A549 (cell line): ENCODE measurements at regions not wholly inside any gene's neighbourhood (a gene's known extent, or its start where the extent isn't known, plus 50 kb on each side); places are given as distances from the start of the nearest gene placed in this dataset.
A peak's percentile ranks its signal among the peaks of the same experiment; 100 is the strongest.

Source experiments
- ATAC-seq, 2 experiments: fragments of 200-7000 bp in 1 of 2; fragments of >200 bp in 1 of 2; cut with Nextera tagmentation in 1 of 2; cut with Tn5 transposase in 1 of 2; 3 replicates each; pipeline versions ENCODE4 v1.8.0 to v1.9.1; 2018 to 2020; ENCODE audit warnings: mild to moderate bottlenecking in 1 of 2, moderate library complexity in 1 of 2
- CTCF ChIA-PET: fragments of 300-600 bp; sonication (Branson Sonifier 250); formaldehyde crosslinking; extraction: SDS; loops from one replicate; lab custom pipeline; 2021; ENCODE audit warnings: antibody characterized with exemption, inconsistent platforms; lab: Yijun Ruan, JAX
- POLR2A ChIA-PET: fragments of 350-600 bp; formaldehyde crosslinking; extraction: SDS; loops from one replicate; lab custom pipeline; 2021; ENCODE audit warnings: antibody characterized with exemption, inconsistent platforms; lab: Yijun Ruan, JAX
- DNase-seq, 2 experiments: peaks; one replicate each; pipeline versions ENCODE4 v3.0.0 to v3.0.0-alpha.2; 2011 to 2016; ENCODE audit warnings: low read depth in 1 of 2, low spot score in 1 of 2
- FAIRE-seq: peaks from 2 replicates; lab custom pipeline; 2011; peaks lifted over from hg19 to GRCh38; lab: Jason Lieb, UNC
- H3K27ac ChIP-seq, 2 experiments: fragments of >200 bp; sonication (Bioruptor Twin); formaldehyde crosslinking; 3 replicates each; pipeline ENCODE4 v1.5.1; 2016 to 2017
- H3K4me1 ChIP-seq: fragments of >200 bp; sonication (Bioruptor Twin); formaldehyde crosslinking; 3 replicates; pipeline ENCODE4 v1.6.1; 2016
- H3K4me2 ChIP-seq: fragments of >200 bp; sonication (Bioruptor Twin); formaldehyde crosslinking; 3 replicates; pipeline ENCODE4 v1.6.1; 2016
- H3K4me3 ChIP-seq: fragments of >200 bp; sonication (Bioruptor Twin); formaldehyde crosslinking; 3 replicates; pipeline ENCODE4 v1.5.1; 2016
- H3K9me3 ChIP-seq: fragments of >200 bp; sonication (Bioruptor Twin); formaldehyde crosslinking; 3 replicates; pipeline ENCODE4 v1.6.1; 2016
- ATOH8 ChIP-seq: fragments of 250-450 bp; sonication (Bioruptor Pico); IDR thresholded peaks from 2 replicates; pipeline ENCODE4 v1.5.0; 2020; ENCODE audit warnings: low read depth, mild to moderate bottlenecking, moderate library complexity
- BHLHE40 ChIP-seq: IDR thresholded peaks from 2 replicates; pipeline ENCODE4 v1.6.1; 2012; ENCODE audit warnings: low read depth, low read length, inconsistent platforms
- CBX2 ChIP-seq: fragments of 200-600 bp; sonication (generic); IDR thresholded peaks from 2 replicates; pipeline ENCODE4 v1.6.1; 2016; ENCODE audit warnings: low read depth, mild to moderate bottlenecking, borderline replicate concordance
- CTCF ChIP-seq: fragments of >200 bp; sonication (Bioruptor Twin); formaldehyde crosslinking; IDR thresholded peaks from 3 replicates; pipeline ENCODE4 v1.5.1; 2016
- EHMT2 ChIP-seq: fragments of 200-600 bp; sonication (generic); IDR thresholded peaks from 2 replicates; pipeline ENCODE4 v1.6.1; 2016; ENCODE audit warnings: antibody characterized with exemption, low read depth, mild to moderate bottlenecking, moderate library complexity
- EP300 ChIP-seq, 2 experiments: fragments of >200 bp; sonication (Bioruptor Twin); formaldehyde crosslinking; IDR thresholded peaks; 2 replicates in 1 of 2; 3 replicates in 1 of 2; pipeline ENCODE4 v1.6.1; 2016 to 2017
- HDAC2 ChIP-seq: fragments of 200-600 bp; sonication (generic); IDR thresholded peaks from 2 replicates; pipeline ENCODE4 v1.6.1; 2016
- HEYL ChIP-seq: fragments of 250-450 bp; sonication (Bioruptor Pico); IDR thresholded peaks from 2 replicates; pipeline ENCODE4 v1.8.0; 2021; ENCODE audit warnings: mild to moderate bottlenecking, moderate library complexity
- HOXB13 ChIP-seq: fragments of 250-450 bp; sonication (Bioruptor Pico); IDR thresholded peaks from 2 replicates; pipeline ENCODE4 v1.5.0; 2020; ENCODE audit warnings: low read depth, mild to moderate bottlenecking, moderate library complexity
- KDM5A ChIP-seq: fragments of 200-600 bp; sonication (generic); IDR thresholded peaks from 2 replicates; pipeline ENCODE4 v1.6.1; 2016; ENCODE audit warnings: antibody characterized with exemption, mild to moderate bottlenecking
- MAFK ChIP-seq: fragments of 450-650 bp; IDR thresholded peaks from 2 replicates; pipeline ENCODE4 v1.6.1; 2014; ENCODE audit not compliant: partially characterized antibody
- MAZ ChIP-seq: fragments of 150-350 bp; IDR thresholded peaks from 2 replicates; pipeline ENCODE4 v1.6.1; 2014; ENCODE audit warnings: antibody characterized with exemption, low read depth, low read length, borderline replicate concordance
- MYC ChIP-seq: IDR thresholded peaks from 2 replicates; pipeline ENCODE4 v1.6.1; 2012; ENCODE audit warnings: mild to moderate bottlenecking, inconsistent platforms, low read length, improper control_type of control experiment, borderline replicate concordance
- NPAS2 ChIP-seq: fragments of 250-450 bp; sonication (Bioruptor Pico); IDR thresholded peaks from 2 replicates; pipeline ENCODE4 v1.8.0; 2022; ENCODE audit warnings: mild to moderate bottlenecking, moderate library complexity, borderline replicate concordance
- RAD21 ChIP-seq, 2 experiments: fragments of >200 bp in 1 of 2; sonication (Bioruptor Twin) in 1 of 2; formaldehyde crosslinking in 1 of 2; IDR thresholded peaks in 1 of 2; conservative IDR thresholded peaks in 1 of 2; 2 replicates in 1 of 2; 3 replicates in 1 of 2; pipeline ENCODE4 v1.6.1; 2012 to 2018; ENCODE audit warnings: inconsistent platforms in 1 of 2
- RFX5 ChIP-seq: fragments of 450-650 bp; IDR thresholded peaks from 2 replicates; pipeline ENCODE4 v1.7.1; 2014; ENCODE audit warnings: antibody characterized with exemption, mild to moderate bottlenecking, moderate library complexity
- SMC3 ChIP-seq: fragments of >200 bp; sonication (Bioruptor Twin); formaldehyde crosslinking; IDR thresholded peaks from 3 replicates; pipeline ENCODE4 v1.6.1; 2018; ENCODE audit warnings: inconsistent platforms
- SREBF2 ChIP-seq: fragments of 450-650 bp; IDR thresholded peaks from 2 replicates; pipeline ENCODE4 v1.6.1; 2014; ENCODE audit warnings: mild to moderate bottlenecking, moderate library complexity
- TFCP2L1 ChIP-seq: fragments of 250-450 bp; sonication (Bioruptor Pico); IDR thresholded peaks from 2 replicates; pipeline ENCODE4 v1.5.0; 2021; ENCODE audit warnings: mild to moderate bottlenecking
- ZC3H11A ChIP-seq: fragments of 450-650 bp; IDR thresholded peaks from 2 replicates; pipeline ENCODE4 v1.6.1; 2014; ENCODE audit warnings: antibody characterized with exemption, mild to moderate bottlenecking
- ZNF302 ChIP-seq: fragments of 250-450 bp; sonication (Bioruptor Pico); IDR thresholded peaks from 2 replicates; pipeline ENCODE4 v1.9.0; 2021; ENCODE audit warnings: inconsistent platforms, mild to moderate bottlenecking, moderate library complexity
- WGBS: methylation state at CpG from one replicate; pipeline ENCODE4 v1.1.6; 2017; ENCODE audit errors: missing lambda C conversion rate; 5-methylcytosine and 5-hydroxymethylcytosine counted together

- ATAC-seq (peak; percentile 39 to 66; a peak in 3 of 6 replicates), FAIRE-seq (peak; percentile 43)
- POLR2A ChIA-PET, result interaction anchor here (1.2 kb wide), 1 partner anchor 470 kb away, joined by 4 read pairs; the partner anchor contains the start of gene ATP1B1
- H3K4me1 ChIP-seq, result peaks cover 11% of the 10 kb centered on the region; the same call in 2 of the 3 replicates
- H3K4me3 ChIP-seq, result no peak overlapping the region
- TF ChIP-seq SREBF2 (no peak), EP300 (IDR thresholded peaks at IDR 0.05) (no peak), KDM5A (no peak), ZC3H11A (no peak), HDAC2 (no peak), SMC3 (peak; percentile 44; the same call in 2 of the 3 replicates), MAFK (no peak), ATOH8 (CRISPR knock-in tag) (no peak), CTCF (peak; percentile 36; the same call in 2 of the 3 replicates), MAZ (no peak), RFX5 (no peak), RAD21 (conservative IDR thresholded peaks at IDR 0.05 in 1 of 2, IDR thresholded peaks at IDR 0.05 in 1 of 2) (peak; percentile 48 to 54; a peak in 4 of 5 replicates), TFCP2L1 (CRISPR knock-in tag) (no peak), MYC (no peak)
- TF ChIP-seq, all 56 proteins: peak for 3
- 9% methylated on average over 1 of the region's 1 CpG for WGBS
- H3K9me3 ChIP-seq, result no peaks in the 10 kb centered on the region
- H3K27ac ChIP-seq, result peak overlapping the region; percentile 53 to 61; a peak in 3 of 6 replicates
- peak in 1 of 2 experiments; percentile 24 for DNase-seq
- peak overlapping the region; percentile 9; the same call in 1 of the 3 replicates for H3K4me2 ChIP-seq
- CTCF ChIA-PET, result interaction anchor here (1.0 to 2.1 kb wide), 11 partner anchors 12 to 714 kb away, joined by 3 to 12 read pairs (median 3); no protein-coding TSS in a partner anchor
Observed at GRCh38 chr1:168636200-168636599, 59.8 kb downstream of the XCL1 start.

- ATAC-seq (peak; percentile 38 to 54; a peak in 4 of 6 replicates), FAIRE-seq (no peak), DNase-seq (peak in 1 of 2 experiments; percentile 19)
- CTCF ChIA-PET, result interaction anchor here (1.0 to 2.1 kb wide), 11 partner anchors 12 to 714 kb away, joined by 3 to 12 read pairs (median 3); no protein-coding TSS in a partner anchor
- Histone ChIP-seq H3K4me1 (peaks cover 11% of the 10 kb centered on the region; the same call in 2 of the 3 replicates), H3K4me2 (peak overlapping the region; percentile 27; the same call in 2 of the 3 replicates), H3K27ac (peak overlapping the region; percentile 53 to 61; a peak in 3 of 6 replicates), H3K9me3 (no peaks in the 10 kb centered on the region), H3K4me3 (no peak overlapping the region)
- peak; percentile 93 for TF ChIP-seq MAFK
- TF ChIP-seq NPAS2 (CRISPR knock-in tag), result no peak
- POLR2A ChIA-PET, result interaction anchor here (1.2 kb wide), 1 partner anchor 470 kb away, joined by 4 read pairs; the partner anchor contains the start of gene ATP1B1
- 43% methylated on average over 1 of the region's 1 CpG for WGBS
Observed at GRCh38 chr1:168636642-168637111, 60.3 kb downstream of the XCL1 start.

- WGBS, result 73% methylated on average over 5 of the region's 5 CpGs
- FAIRE-seq (no peak), ATAC-seq (peak; percentile 62 to 75; a peak in 4 of 6 replicates)
Observed at GRCh38 chr1:168637350-168637991, 61.1 kb downstream of the XCL1 start.

More at GRCh38 chr1:168637350-168637991, 61.1 kb downstream of the XCL1 start:
- POLR2A ChIA-PET, result interaction anchor here (1.2 kb wide), 1 partner anchor 469 kb away, joined by 4 read pairs; the partner anchor contains the start of gene ATP1B1
- no peaks in the 10 kb centered on the region for H3K9me3 ChIP-seq
- TF ChIP-seq BHLHE40, result no peak
- TF ChIP-seq RAD21 (conservative IDR thresholded peaks at IDR 0.05 in 1 of 2, IDR thresholded peaks at IDR 0.05 in 1 of 2), result peak in 1 of 2 experiments; percentile 55; a peak in 2 of 5 replicates
- TF ChIP-seq ZNF302 (CRISPR knock-in tag), result no peak
- TF ChIP-seq HOXB13 (CRISPR knock-in tag), result no peak
- TF ChIP-seq EHMT2, result peak; percentile 82
- TF ChIP-seq HEYL (CRISPR knock-in tag), result no peak
- no peak for TF ChIP-seq CBX2
- TF ChIP-seq, all 56 proteins: peak for 2
- Histone ChIP-seq H3K4me1 (peaks cover 11% of the 10 kb centered on the region; the same call in 2 of the 3 replicates), H3K4me3 (no peak overlapping the region), H3K27ac (peak overlapping the region; percentile 53; a peak in 2 of 6 replicates), H3K4me2 (peak overlapping the region; percentile 27; the same call in 1 of the 3 replicates)
- CTCF ChIA-PET, result interaction anchor here (1.1 to 2.1 kb wide), 4 partner anchors 11 to 98 kb away, joined by 3 to 12 read pairs (median 3); no protein-coding TSS in a partner anchor
- peak in 1 of 2 experiments; percentile 67 for DNase-seq
